HEK293T (cell line): ENCODE measurements at regions not wholly inside any gene's neighbourhood (a gene's known extent, or its start where the extent isn't known, plus 50 kb on each side); places are given as distances from the start of the nearest gene placed in this dataset.

Experiments
- ELF4 ChIP-seq: fragments of 450-650 bp; IDR thresholded peaks from 2 replicates; pipeline ENCODE4 v1.6.1; 2017; ENCODE audit warnings: antibody characterized with exemption
- FOXM1 ChIP-seq: fragments of 450-650 bp; IDR thresholded peaks from 2 replicates; pipeline ENCODE4 v1.6.1; 2017; ENCODE audit warnings: mild to moderate bottlenecking, borderline replicate concordance

DNA sequence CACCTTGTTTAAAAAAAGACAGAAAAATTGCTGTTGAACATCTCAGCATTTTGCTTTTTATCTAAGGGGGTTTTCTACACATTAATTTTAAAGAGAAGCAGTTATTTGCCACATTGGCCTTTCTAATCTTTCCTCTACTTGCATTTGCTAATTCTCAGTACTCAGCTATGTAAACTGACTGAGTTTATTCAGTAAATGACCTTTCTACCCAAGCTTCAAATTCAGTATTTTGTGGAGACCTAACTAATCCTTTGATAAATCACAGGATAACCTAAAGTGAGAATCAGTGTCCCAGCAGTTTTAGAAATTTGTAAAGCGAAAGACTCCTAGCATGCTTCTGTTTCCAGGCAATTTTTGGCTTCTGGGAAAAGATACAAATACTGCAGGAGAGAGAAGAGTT lies 288.4 kb downstream of the ASXL3 start:
- TF ChIP-seq ELF4 (no peak), FOXM1 (no peak)
